ENCODE measurements at regions not wholly inside any gene's neighbourhood (a gene's known extent, or its start where the extent isn't known, plus 50 kb on each side); places are given as distances from the start of the nearest gene placed in this dataset.

DNA sequence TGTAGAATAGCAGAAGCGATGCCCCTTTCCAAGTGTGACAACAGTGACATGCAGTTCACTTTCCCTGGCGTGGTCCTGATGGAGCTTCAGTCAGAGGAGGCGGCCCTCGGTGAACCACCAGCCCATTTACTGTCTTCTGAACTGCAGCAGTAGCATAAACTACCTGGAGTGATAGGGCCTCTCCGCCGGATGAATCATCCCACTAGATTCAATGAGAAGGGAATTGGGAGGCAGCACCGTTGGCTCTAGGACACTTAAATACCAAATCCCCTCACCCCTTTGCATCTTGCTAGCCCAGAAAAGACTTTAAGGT, 112.8 kb upstream of the GPR12 start:
- DNase-seq (ENCODE audit: low read depth), result no peak
- TF ChIP-seq, protein P1, sequence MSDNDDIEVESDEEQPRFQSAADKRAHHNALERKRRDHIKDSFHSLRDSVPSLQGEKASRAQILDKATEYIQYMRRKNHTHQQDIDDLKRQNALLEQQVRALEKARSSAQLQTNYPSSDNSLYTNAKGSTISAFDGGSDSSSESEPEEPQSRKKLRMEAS (IDR thresholded peaks at IDR 0.05; ENCODE audit: low read depth, low read length), result no peak
- TF ChIP-seq POLR2A (IDR thresholded peaks at IDR 0.05; ENCODE audit: extremely low read depth, insufficient read length), result no peak
- no peak for TF ChIP-seq MYC (IDR thresholded peaks at IDR 0.05; ENCODE audit: low read depth, low read length)
- TF ChIP-seq, protein P2, sequence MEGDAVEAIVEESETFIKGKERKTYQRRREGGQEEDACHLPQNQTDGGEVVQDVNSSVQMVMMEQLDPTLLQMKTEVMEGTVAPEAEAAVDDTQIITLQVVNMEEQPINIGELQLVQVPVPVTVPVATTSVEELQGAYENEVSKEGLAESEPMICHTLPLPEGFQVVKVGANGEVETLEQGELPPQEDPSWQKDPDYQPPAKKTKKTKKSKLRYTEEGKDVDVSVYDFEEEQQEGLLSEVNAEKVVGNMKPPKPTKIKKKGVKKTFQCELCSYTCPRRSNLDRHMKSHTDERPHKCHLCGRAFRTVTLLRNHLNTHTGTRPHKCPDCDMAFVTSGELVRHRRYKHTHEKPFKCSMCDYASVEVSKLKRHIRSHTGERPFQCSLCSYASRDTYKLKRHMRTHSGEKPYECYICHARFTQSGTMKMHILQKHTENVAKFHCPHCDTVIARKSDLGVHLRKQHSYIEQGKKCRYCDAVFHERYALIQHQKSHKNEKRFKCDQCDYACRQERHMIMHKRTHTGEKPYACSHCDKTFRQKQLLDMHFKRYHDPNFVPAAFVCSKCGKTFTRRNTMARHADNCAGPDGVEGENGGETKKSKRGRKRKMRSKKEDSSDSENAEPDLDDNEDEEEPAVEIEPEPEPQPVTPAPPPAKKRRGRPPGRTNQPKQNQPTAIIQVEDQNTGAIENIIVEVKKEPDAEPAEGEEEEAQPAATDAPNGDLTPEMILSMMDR (IDR thresholded peaks at IDR 0.05; ENCODE audit: low read depth, low read length), result no peak
- H3K4me3 ChIP-seq (ENCODE audit: low read depth, low read length), result no peak overlapping the region

DNA sequence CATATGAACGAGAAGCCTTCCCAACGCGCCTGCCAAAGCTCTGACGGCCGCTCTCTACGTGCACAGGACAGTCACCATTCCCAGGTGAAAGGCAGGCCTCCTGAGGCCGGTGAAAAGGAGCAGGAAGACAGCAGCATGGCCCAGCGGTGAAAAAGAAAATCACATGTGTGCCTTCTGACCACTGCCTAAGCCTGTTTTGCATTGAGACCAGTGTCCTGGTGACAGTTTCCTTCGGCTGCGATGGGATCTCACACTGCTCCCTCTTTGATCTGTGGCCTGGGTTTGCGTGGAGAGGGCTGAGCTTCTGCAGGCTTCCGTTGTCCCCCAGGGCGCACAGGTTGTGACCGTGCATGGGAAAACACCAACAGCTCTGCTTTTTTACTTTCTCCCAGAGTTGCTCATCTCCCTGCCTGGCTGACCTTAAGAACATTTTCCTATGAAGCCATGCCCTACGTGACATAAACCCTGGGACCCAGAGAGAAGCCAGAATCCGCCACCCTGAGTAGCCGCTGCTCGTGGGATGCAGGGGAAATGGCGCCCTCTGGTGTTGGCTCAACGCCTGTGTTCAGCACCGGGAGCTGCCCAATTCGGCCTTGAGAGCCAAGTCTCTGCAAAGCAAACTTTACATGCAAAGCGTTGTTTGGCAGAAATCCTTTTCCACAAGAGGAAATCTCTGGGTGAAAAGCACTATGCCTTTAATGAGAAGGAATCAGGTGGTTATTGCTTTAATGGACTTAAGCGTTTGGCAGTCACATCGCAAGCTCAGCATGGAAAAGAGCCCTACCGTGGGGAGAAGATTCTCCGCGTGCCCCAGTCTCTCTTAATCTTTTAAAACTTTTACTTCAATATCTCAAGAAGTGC, 112.2 kb upstream of the GPR12 start:
- TF ChIP-seq, protein P1 (IDR thresholded peaks at IDR 0.05; ENCODE audit: low read depth, low read length), result no peak; the same call in 1 of the 2 replicates
- TF ChIP-seq MYC (IDR thresholded peaks at IDR 0.05; ENCODE audit: low read depth, low read length), result peak; percentile 45; the same call in 1 of the 2 replicates
- TF ChIP-seq, protein P2 (IDR thresholded peaks at IDR 0.05; ENCODE audit: low read depth, low read length), result peak; percentile 96
- peak; percentile 80 for DNase-seq (ENCODE audit: low read depth)
- no peak overlapping the region for H3K4me3 ChIP-seq (ENCODE audit: low read depth, low read length)

DNA sequence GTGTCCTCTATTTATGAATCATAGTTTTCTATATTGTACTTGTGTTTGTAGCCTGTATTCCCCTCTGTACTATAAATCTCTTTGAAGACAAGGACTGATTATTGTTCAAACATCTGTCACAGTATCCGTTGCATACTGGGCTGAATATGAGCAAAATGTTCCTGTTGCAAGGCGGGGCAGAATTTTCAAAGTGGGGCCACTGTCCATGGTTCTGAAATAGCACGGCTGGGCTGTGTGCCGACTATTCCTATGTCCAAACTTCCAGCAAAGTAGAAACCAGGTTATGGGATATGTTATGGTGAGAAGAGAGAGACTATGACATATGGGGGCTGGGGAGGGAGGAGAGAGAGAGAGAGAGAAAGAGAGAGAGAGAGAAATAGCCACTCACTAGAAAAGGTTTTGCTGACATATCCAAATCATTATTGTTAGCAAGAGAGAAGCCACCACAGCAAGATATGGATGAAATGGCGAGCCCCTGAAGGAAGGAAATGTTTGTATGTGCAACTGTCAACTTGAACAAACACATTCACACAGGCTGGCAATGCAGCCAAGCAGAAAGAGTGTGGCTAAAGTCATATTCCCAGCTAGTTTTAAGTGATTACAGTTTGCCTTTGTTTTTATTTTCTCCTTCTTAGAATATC, 107.0 kb upstream of the GPR12 start:
- DNase-seq (ENCODE audit: low read depth), result peak; percentile 40
- no peak overlapping the region for H3K4me3 ChIP-seq (ENCODE audit: low read depth, low read length)
- TF ChIP-seq POLR2A (IDR thresholded peaks at IDR 0.05; ENCODE audit: extremely low read depth, insufficient read length) (no peak), MYC (IDR thresholded peaks at IDR 0.05; ENCODE audit: low read depth, low read length) (no peak)
- TF ChIP-seq, protein P2 (IDR thresholded peaks at IDR 0.05; ENCODE audit: low read depth, low read length), result no peak
- TF ChIP-seq, protein P1 (IDR thresholded peaks at IDR 0.05; ENCODE audit: low read depth, low read length), result no peak

DNA sequence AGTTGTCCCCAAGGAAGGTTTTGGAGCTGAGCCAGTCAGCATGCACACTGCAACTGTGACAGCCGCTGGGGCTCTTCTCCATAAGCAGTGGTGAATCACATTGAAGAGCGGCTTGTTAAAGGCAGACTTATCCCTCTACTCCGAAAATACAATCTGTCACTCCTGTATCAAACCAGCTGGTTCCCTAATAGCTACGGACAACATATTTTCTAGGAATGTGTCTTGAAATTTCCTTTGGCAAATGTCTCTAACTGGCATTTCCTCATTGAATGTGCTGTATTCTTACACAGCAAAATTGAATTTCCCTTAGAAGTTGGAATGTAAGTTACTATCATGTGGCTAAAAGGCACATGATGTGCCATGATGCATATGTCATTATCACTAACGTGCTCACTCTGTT, 104.0 kb upstream of the GPR12 start:
- TF ChIP-seq, protein P2 (IDR thresholded peaks at IDR 0.05; ENCODE audit: low read depth, low read length), result no peak
- TF ChIP-seq, protein P1 (IDR thresholded peaks at IDR 0.05; ENCODE audit: low read depth, low read length), result no peak
- TF ChIP-seq MYC (IDR thresholded peaks at IDR 0.05; ENCODE audit: low read depth, low read length) (no peak), POLR2A (IDR thresholded peaks at IDR 0.05; ENCODE audit: extremely low read depth, insufficient read length) (no peak)
- DNase-seq (ENCODE audit: low read depth), result no peak
- no peak overlapping the region for H3K4me3 ChIP-seq (ENCODE audit: low read depth, low read length)

DNA sequence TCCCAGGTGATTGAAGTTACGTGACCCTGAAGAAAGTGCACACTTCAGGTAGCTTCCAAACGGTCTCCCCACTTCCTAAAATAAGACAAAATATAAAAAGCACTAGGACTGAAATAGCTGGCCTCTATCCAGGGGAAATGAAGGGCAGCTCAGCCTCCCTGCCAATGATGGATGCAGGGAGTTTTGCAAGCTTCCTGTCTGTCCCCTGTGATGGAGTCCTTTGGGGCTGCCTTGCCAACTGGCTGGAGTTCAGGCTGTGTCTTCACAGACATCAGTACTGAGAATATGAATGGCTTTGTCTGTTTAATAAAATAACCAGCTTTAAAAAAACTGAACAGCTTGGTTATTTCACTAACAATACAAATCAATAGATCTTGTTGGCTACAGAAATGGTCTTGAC, 101.4 kb upstream of the GPR12 start:
- peak; percentile 4 for DNase-seq (ENCODE audit: low read depth)
- no peak overlapping the region for H3K4me3 ChIP-seq (ENCODE audit: low read depth, low read length)
- TF ChIP-seq, protein P1 (IDR thresholded peaks at IDR 0.05; ENCODE audit: low read depth, low read length), result no peak
- TF ChIP-seq POLR2A (IDR thresholded peaks at IDR 0.05; ENCODE audit: extremely low read depth, insufficient read length) (no peak), MYC (IDR thresholded peaks at IDR 0.05; ENCODE audit: low read depth, low read length) (no peak)
- TF ChIP-seq, protein P2 (IDR thresholded peaks at IDR 0.05; ENCODE audit: low read depth, low read length), result no peak
